GM23338 (cell line): ENCODE measurements at regions not wholly inside any gene's neighbourhood (a gene's known extent, or its start where the extent isn't known, plus 50 kb on each side); places are given as distances from the start of the nearest gene placed in this dataset.

Experiments
- CREB1 ChIP-seq: fragments of 250-450 bp; sonication (Bioruptor Pico); IDR thresholded peaks from 2 replicates; pipeline ENCODE4 v1.5.0; 2020; ENCODE audit warnings: low read depth, mild to moderate bottlenecking, moderate library complexity
- EZH2 ChIP-seq: fragments of 200-600 bp; sonication (generic); IDR thresholded peaks from one replicate; pipeline ENCODE4 v1.8.0; 2017; ENCODE audit warnings: antibody characterized with exemption, mild to moderate bottlenecking, low read depth; ENCODE audit not compliant: unreplicated experiment
- EZH2phosphoT487 ChIP-seq: fragments of 200-600 bp; sonication (generic); IDR thresholded peaks from one replicate; pipeline ENCODE4 v1.8.1; 2018; ENCODE audit warnings: antibody characterized with exemption; ENCODE audit not compliant: unreplicated experiment
- JUNB ChIP-seq: IDR thresholded peaks from one replicate; pipeline ENCODE4 v1.6.1; 2016; ENCODE audit warnings: antibody characterized with exemption; ENCODE audit not compliant: unreplicated experiment
- NANOG ChIP-seq: IDR thresholded peaks from 2 replicates; pipeline ENCODE4 v1.6.1; 2016; ENCODE audit warnings: antibody characterized with exemption, borderline replicate concordance
- POLR2AphosphoS5 ChIP-seq: IDR thresholded peaks from 2 replicates; pipeline ENCODE4 v1.6.1; 2016; ENCODE audit warnings: antibody characterized with exemption, low read depth
- REST ChIP-seq: IDR thresholded peaks from one replicate; pipeline ENCODE4 v1.6.1; 2018; ENCODE audit warnings: antibody characterized with exemption; ENCODE audit not compliant: unreplicated experiment
- STAT1 ChIP-seq: IDR thresholded peaks from one replicate; pipeline ENCODE4 v1.6.1; 2016; ENCODE audit warnings: antibody characterized with exemption; ENCODE audit not compliant: unreplicated experiment
- ZNF331 ChIP-seq: fragments of 250-450 bp; sonication (Bioruptor Pico); IDR thresholded peaks from 2 replicates; pipeline ENCODE4 v1.5.0; 2020; ENCODE audit warnings: low read depth, mild to moderate bottlenecking, moderate library complexity
- TF ChIP-seq, protein P1 (sequence below), 2 experiments: fragments of 200-600 bp in 1 of 2; sonication (generic) in 1 of 2; conservative IDR thresholded peaks; 2 replicates each; pipeline versions ENCODE4 v1.5.1 to v1.6.1; 2016 to 2017; ENCODE audit warnings: antibody characterized with exemption in 2 of 2, low read depth in 2 of 2, mild to moderate bottlenecking in 2 of 2, moderate library complexity in 1 of 2
- TF ChIP-seq, protein P2 (sequence below): IDR thresholded peaks from 2 replicates; pipeline ENCODE4 v1.6.1; 2016; ENCODE audit warnings: antibody characterized with exemption

- TF ChIP-seq NANOG = no peak
- TF ChIP-seq, protein P1, sequence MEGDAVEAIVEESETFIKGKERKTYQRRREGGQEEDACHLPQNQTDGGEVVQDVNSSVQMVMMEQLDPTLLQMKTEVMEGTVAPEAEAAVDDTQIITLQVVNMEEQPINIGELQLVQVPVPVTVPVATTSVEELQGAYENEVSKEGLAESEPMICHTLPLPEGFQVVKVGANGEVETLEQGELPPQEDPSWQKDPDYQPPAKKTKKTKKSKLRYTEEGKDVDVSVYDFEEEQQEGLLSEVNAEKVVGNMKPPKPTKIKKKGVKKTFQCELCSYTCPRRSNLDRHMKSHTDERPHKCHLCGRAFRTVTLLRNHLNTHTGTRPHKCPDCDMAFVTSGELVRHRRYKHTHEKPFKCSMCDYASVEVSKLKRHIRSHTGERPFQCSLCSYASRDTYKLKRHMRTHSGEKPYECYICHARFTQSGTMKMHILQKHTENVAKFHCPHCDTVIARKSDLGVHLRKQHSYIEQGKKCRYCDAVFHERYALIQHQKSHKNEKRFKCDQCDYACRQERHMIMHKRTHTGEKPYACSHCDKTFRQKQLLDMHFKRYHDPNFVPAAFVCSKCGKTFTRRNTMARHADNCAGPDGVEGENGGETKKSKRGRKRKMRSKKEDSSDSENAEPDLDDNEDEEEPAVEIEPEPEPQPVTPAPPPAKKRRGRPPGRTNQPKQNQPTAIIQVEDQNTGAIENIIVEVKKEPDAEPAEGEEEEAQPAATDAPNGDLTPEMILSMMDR (conservative IDR thresholded peaks at IDR 0.05; ENCODE audit: low read depth in 2 of 2) = no peak
- no peak for TF ChIP-seq EZH2
- TF ChIP-seq POLR2AphosphoS5 = no peak
- TF ChIP-seq CREB1 (CRISPR knock-in tag) = no peak
- no peak for TF ChIP-seq EZH2phosphoT487
- no peak for TF ChIP-seq REST
- no peak for TF ChIP-seq JUNB
- TF ChIP-seq, protein P2, sequence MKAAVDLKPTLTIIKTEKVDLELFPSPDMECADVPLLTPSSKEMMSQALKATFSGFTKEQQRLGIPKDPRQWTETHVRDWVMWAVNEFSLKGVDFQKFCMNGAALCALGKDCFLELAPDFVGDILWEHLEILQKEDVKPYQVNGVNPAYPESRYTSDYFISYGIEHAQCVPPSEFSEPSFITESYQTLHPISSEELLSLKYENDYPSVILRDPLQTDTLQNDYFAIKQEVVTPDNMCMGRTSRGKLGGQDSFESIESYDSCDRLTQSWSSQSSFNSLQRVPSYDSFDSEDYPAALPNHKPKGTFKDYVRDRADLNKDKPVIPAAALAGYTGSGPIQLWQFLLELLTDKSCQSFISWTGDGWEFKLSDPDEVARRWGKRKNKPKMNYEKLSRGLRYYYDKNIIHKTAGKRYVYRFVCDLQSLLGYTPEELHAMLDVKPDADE = no peak
- no peak for TF ChIP-seq STAT1
- TF ChIP-seq ZNF331 = no peak
These were observed 220.7 kb upstream of the DEFB112 start for GRCh38 chr6:50270415-50270814.
